ENCODE measurements at regions not wholly inside any gene's neighbourhood (a gene's known extent, or its start where the extent isn't known, plus 50 kb on each side); places are given as distances from the start of the nearest gene placed in this dataset.

GRCh38 chr9:120303519-120303918 lies 276.4 kb downstream of the CDK5RAP2 start:
- no peak for ATAC-seq
- intact Hi-C loops (cut with DNase I), result no loop called here
- WGBS, 3 donors, result 84 to 89% (median 87%) methylated on average over 4 of the region's 4 CpGs
- Histone ChIP-seq H3K4me3 (no peak overlapping the region), H3K36me3 (ENCODE audit: insufficient read depth in 1 of 2, low read depth in 1 of 2) (no peaks in the 10 kb centered on the region), H3K9me3 (no peaks in the 10 kb centered on the region), H3K27me3 (ENCODE audit: insufficient read depth in 3 of 3, low read length in 2 of 3) (no peaks in the 10 kb centered on the region), H3K4me1 (no peaks in the 10 kb centered on the region), H3K27ac (no peak overlapping the region)
- DNase-seq, result no peak
- TF ChIP-seq, protein P1, sequence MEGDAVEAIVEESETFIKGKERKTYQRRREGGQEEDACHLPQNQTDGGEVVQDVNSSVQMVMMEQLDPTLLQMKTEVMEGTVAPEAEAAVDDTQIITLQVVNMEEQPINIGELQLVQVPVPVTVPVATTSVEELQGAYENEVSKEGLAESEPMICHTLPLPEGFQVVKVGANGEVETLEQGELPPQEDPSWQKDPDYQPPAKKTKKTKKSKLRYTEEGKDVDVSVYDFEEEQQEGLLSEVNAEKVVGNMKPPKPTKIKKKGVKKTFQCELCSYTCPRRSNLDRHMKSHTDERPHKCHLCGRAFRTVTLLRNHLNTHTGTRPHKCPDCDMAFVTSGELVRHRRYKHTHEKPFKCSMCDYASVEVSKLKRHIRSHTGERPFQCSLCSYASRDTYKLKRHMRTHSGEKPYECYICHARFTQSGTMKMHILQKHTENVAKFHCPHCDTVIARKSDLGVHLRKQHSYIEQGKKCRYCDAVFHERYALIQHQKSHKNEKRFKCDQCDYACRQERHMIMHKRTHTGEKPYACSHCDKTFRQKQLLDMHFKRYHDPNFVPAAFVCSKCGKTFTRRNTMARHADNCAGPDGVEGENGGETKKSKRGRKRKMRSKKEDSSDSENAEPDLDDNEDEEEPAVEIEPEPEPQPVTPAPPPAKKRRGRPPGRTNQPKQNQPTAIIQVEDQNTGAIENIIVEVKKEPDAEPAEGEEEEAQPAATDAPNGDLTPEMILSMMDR (IDR thresholded peaks at IDR 0.05), result no peak

- 75 to 80% (median 75%) methylated on average over 6 of the region's 6 CpGs for whole genome bisulfite sequencing, 3 donors
- Histone ChIP-seq H3K9me3 (no peaks in the 10 kb centered on the region), H3K36me3 (ENCODE audit: insufficient read depth in 1 of 2, low read depth in 1 of 2) (no peaks in the 10 kb centered on the region), H3K4me1 (peaks cover 6% of the 10 kb centered on the region), H3K27me3 (ENCODE audit: insufficient read depth in 3 of 3, low read length in 2 of 3) (no peaks in the 10 kb centered on the region), H3K27ac (no peak overlapping the region), H3K4me3 (no peak overlapping the region)
- TF ChIP-seq, protein P1 (IDR thresholded peaks at IDR 0.05), result no peak
- DNase-seq (no peak), ATAC-seq (no peak)
- intact Hi-C loops (cut with DNase I), result no loop called here
Observed at GRCh38 chr9:120299785-120300184, 280.2 kb downstream of the CDK5RAP2 start.

DNA sequence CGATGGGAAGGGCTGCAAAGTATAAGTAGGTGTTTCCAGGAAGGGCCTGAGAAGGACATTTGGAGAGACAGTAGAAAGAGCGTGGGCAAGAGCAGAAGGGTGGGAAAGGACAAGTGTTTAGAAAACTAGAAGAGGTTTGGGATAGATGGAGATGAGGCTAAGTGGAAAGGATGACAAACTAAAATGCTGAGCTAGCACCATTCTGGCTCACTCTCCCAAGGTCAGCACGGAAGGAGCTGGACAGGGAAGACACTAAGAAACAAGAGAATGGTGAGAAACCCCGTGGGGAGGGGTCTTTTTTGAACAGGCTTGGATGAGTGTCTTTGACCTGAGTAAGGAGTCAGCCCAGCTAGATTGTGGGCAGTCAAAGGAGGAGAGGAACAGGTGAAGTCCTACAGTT lies 286.0 kb downstream of the CDK5RAP2 start:
- H3K36me3 ChIP-seq (ENCODE audit: insufficient read depth in 1 of 2, low read depth in 1 of 2), result no peaks in the 10 kb centered on the region
- H3K4me3 ChIP-seq, result no peak overlapping the region
- ATAC-seq, result no peak
- 63 to 66% (median 64%) methylated on average over 4 of the region's 4 CpGs for WGBS, 3 donors
- no peak overlapping the region for H3K27ac ChIP-seq
- H3K27me3 ChIP-seq (ENCODE audit: insufficient read depth in 3 of 3, low read length in 2 of 3), result no peaks in the 10 kb centered on the region
- TF ChIP-seq, protein P1 (IDR thresholded peaks at IDR 0.05), result no peak
- H3K4me1 ChIP-seq, result peaks cover 6% of the 10 kb centered on the region
- intact Hi-C loops (cut with DNase I), result no loop called here
- H3K9me3 ChIP-seq, result no peaks in the 10 kb centered on the region
- DNase-seq, result no peak

DNA sequence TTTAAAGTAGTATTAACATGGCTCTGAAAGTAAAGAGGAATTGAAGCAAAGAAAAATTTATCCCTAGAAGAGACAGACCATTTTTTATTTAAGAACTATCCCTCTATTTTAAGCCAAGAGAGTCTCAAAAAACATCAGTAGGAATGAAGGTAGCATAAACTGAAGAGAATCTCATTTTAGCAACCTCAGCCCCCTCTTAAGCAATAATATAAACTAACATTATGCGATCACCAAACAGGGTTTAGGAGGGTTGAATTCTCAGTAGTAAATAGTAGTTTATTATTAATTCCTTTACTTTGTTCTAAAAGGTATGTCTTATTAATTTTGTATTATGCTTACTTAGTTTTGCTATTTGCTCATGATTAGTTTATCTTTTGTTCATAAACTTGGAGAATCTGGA lies 287.4 kb downstream of the CDK5RAP2 start:
- TF ChIP-seq, protein P1 (IDR thresholded peaks at IDR 0.05), result no peak
- no peaks in the 10 kb centered on the region for H3K36me3 ChIP-seq (ENCODE audit: insufficient read depth in 1 of 2, low read depth in 1 of 2)
- no peak overlapping the region for H3K4me3 ChIP-seq
- H3K27me3 ChIP-seq (ENCODE audit: insufficient read depth in 3 of 3, low read length in 2 of 3), result no peaks in the 10 kb centered on the region
- H3K4me1 ChIP-seq, result peaks cover 6% of the 10 kb centered on the region
- intact Hi-C loops (cut with DNase I), result no loop called here
- no peaks in the 10 kb centered on the region for H3K9me3 ChIP-seq
- ATAC-seq, result no peak
- H3K27ac ChIP-seq, result no peak overlapping the region
- WGBS, 3 donors, result 0 to 2% (median 0%) methylated on average over 1 of the region's 1 CpG
- no peak for DNase-seq

- WGBS, 3 donors, result 91 to 100% (median 94%) methylated on average over 3 of the region's 3 CpGs
- H3K36me3 ChIP-seq (ENCODE audit: insufficient read depth in 1 of 2, low read depth in 1 of 2), result no peaks in the 10 kb centered on the region
- ATAC-seq, result no peak
- TF ChIP-seq, protein P1 (IDR thresholded peaks at IDR 0.05), result no peak
- no peak overlapping the region for H3K27ac ChIP-seq
- no peak for DNase-seq
- H3K27me3 ChIP-seq (ENCODE audit: insufficient read depth in 3 of 3, low read length in 2 of 3), result no peaks in the 10 kb centered on the region
- intact Hi-C loops (cut with DNase I), result no loop called here
- H3K4me3 ChIP-seq, result no peak overlapping the region
- no peaks in the 10 kb centered on the region for H3K9me3 ChIP-seq
- H3K4me1 ChIP-seq, result no peaks in the 10 kb centered on the region
Observed at GRCh38 chr9:120291050-120291449, 288.9 kb downstream of the CDK5RAP2 start.

All from psoas muscle (tissue), 7 donors.